Memory B cell (primary cell): ENCODE measurements at regions not wholly inside any gene's neighbourhood (a gene's known extent, or its start where the extent isn't known, plus 50 kb on each side); places are given as distances from the start of the nearest gene placed in this dataset.
"Not testable (repeated sequence)": the region's sequence is repeated elsewhere in the genome, so short reads cannot be mapped to it uniquely, and the experiment has no call there.

Experiments
- ATAC-seq: fragments of 150-1000 bp; cut with Tn5 transposase; 2 replicates; pipeline ENCODE4 v1.10.0; 2021; ENCODE audit warnings: low read depth, mild to moderate bottlenecking, moderate library complexity
- DNase-seq, 2 donors: peaks; one replicate each; pipeline ENCODE4 v3.0.0; 2022; ENCODE audit warnings: low spot score in 2 of 2
- H3K27ac Mint-ChIP-seq: one replicate; pipeline ENCODE4 v1.8.0; 2022; ENCODE audit warnings: mild to moderate bottlenecking, moderate library complexity, mixed read lengths
- H3K27me3 Mint-ChIP-seq: one replicate; pipeline ENCODE4 v1.8.0; 2022; ENCODE audit warnings: mixed read lengths
- H3K36me3 Mint-ChIP-seq: one replicate; pipeline ENCODE4 v1.8.0; 2022; ENCODE audit warnings: mild to moderate bottlenecking, mixed read lengths
- H3K4me1 Mint-ChIP-seq: one replicate; pipeline ENCODE4 v1.8.0; 2022; ENCODE audit warnings: mixed read lengths
- H3K4me3 Mint-ChIP-seq: one replicate; pipeline ENCODE4 v1.8.0; 2022; ENCODE audit warnings: mild to moderate bottlenecking, moderate library complexity, mixed read lengths
- H3K9me3 Mint-ChIP-seq: one replicate; pipeline ENCODE4 v1.8.0; 2022; ENCODE audit warnings: mixed read lengths

GRCh38 chr10:46169736-46170135 lies 117.1 kb upstream of the ANTXRL start:
- H3K9me3 Mint-ChIP-seq: no peaks in the 10 kb centered on the region
- ATAC-seq (no peak), DNase-seq (no peak)
- no peaks in the 10 kb centered on the region for H3K4me1 Mint-ChIP-seq
- H3K36me3 Mint-ChIP-seq: peaks cover 2% of the 10 kb centered on the region
- H3K4me3 Mint-ChIP-seq: no peak overlapping the region
- no peaks in the 10 kb centered on the region for H3K27me3 Mint-ChIP-seq
- H3K27ac Mint-ChIP-seq: no peak overlapping the region

- H3K4me1 Mint-ChIP-seq: no peaks in the 10 kb centered on the region
- H3K9me3 Mint-ChIP-seq: no peaks in the 10 kb centered on the region
- H3K36me3 Mint-ChIP-seq: peaks cover 2% of the 10 kb centered on the region
- DNase-seq: no peak
- no peak overlapping the region for H3K4me3 Mint-ChIP-seq
- ATAC-seq: no peak
- H3K27ac Mint-ChIP-seq: no peak overlapping the region
- H3K27me3 Mint-ChIP-seq: no peaks in the 10 kb centered on the region
Measured at GRCh38 chr10:46170789-46171188, 116.0 kb upstream of the ANTXRL start.

GRCh38 chr10:46171661-46172060 lies 115.1 kb upstream of the ANTXRL start:
- no peaks in the 10 kb centered on the region for H3K9me3 Mint-ChIP-seq
- ATAC-seq (no peak), DNase-seq (no peak)
- peaks cover 2% of the 10 kb centered on the region for H3K36me3 Mint-ChIP-seq
- H3K4me1 Mint-ChIP-seq: no peaks in the 10 kb centered on the region
- H3K4me3 Mint-ChIP-seq: no peak overlapping the region
- no peak overlapping the region for H3K27ac Mint-ChIP-seq
- no peaks in the 10 kb centered on the region for H3K27me3 Mint-ChIP-seq

- Mint-ChIP-seq H3K27me3 (no peaks in the 10 kb centered on the region), H3K27ac (no peak overlapping the region), H3K36me3 (peaks cover 2% of the 10 kb centered on the region), H3K4me1 (no peaks in the 10 kb centered on the region), H3K9me3 (no peaks in the 10 kb centered on the region), H3K4me3 (no peak overlapping the region)
- DNase-seq (no peak), ATAC-seq (no peak)
Measured at GRCh38 chr10:46175296-46175695, 111.5 kb upstream of the ANTXRL start.

- Mint-ChIP-seq H3K27me3 (no peaks in the 10 kb centered on the region), H3K36me3 (no peaks in the 10 kb centered on the region), H3K27ac (no peak overlapping the region), H3K4me1 (no peaks in the 10 kb centered on the region), H3K4me3 (no peak overlapping the region), H3K9me3 (no peaks in the 10 kb centered on the region)
- no peak for ATAC-seq
- no peak for DNase-seq
Measured at GRCh38 chr10:46175831-46176230, 111.0 kb upstream of the ANTXRL start.

- DNase-seq, H3K27ac Mint-ChIP-seq, H3K27me3 Mint-ChIP-seq, H3K36me3 Mint-ChIP-seq, ATAC-seq, H3K4me1 Mint-ChIP-seq, H3K4me3 Mint-ChIP-seq, H3K9me3 Mint-ChIP-seq: not testable (repeated sequence)
Measured at GRCh38 chr10:46187431-46187830, 99.4 kb upstream of the ANTXRL start.

GRCh38 chr10:46197050-46197449 lies 89.7 kb upstream of the ANTXRL start:
- H3K36me3 Mint-ChIP-seq: no peaks in the 10 kb centered on the region
- H3K27ac Mint-ChIP-seq: no peak overlapping the region
- H3K27me3 Mint-ChIP-seq: no peaks in the 10 kb centered on the region
- H3K4me3 Mint-ChIP-seq: no peak overlapping the region
- DNase-seq (no peak), ATAC-seq (no peak)
- H3K9me3 Mint-ChIP-seq: no peaks in the 10 kb centered on the region
- H3K4me1 Mint-ChIP-seq: no peaks in the 10 kb centered on the region

- H3K27ac Mint-ChIP-seq: no peak overlapping the region
Measured at GRCh38 chr10:46198516-46198915, 88.3 kb upstream of the ANTXRL start.

GRCh38 chr10:46202405-46202804 lies 84.4 kb upstream of the ANTXRL start:
- not testable (repeated sequence) for H3K27me3 Mint-ChIP-seq, ATAC-seq, H3K4me1 Mint-ChIP-seq, H3K9me3 Mint-ChIP-seq, H3K27ac Mint-ChIP-seq, DNase-seq, H3K4me3 Mint-ChIP-seq, H3K36me3 Mint-ChIP-seq

More at GRCh38 chr10:46198516-46198915, 88.3 kb upstream of the ANTXRL start:
- Mint-ChIP-seq H3K36me3 (no peaks in the 10 kb centered on the region), H3K9me3 (no peaks in the 10 kb centered on the region), H3K4me1 (no peaks in the 10 kb centered on the region), H3K4me3 (no peak overlapping the region), H3K27me3 (no peaks in the 10 kb centered on the region)
- DNase-seq (no peak), ATAC-seq (no peak)

- not testable (repeated sequence) for H3K27me3 Mint-ChIP-seq, H3K4me1 Mint-ChIP-seq, ATAC-seq, H3K36me3 Mint-ChIP-seq, H3K4me3 Mint-ChIP-seq, H3K9me3 Mint-ChIP-seq, DNase-seq, H3K27ac Mint-ChIP-seq
Measured at GRCh38 chr10:46204482-46205102, 82.2 kb upstream of the ANTXRL start.

GRCh38 chr10:46210427-46210826 lies 76.4 kb upstream of the ANTXRL start:
- H3K4me1 Mint-ChIP-seq, DNase-seq, H3K27ac Mint-ChIP-seq, H3K4me3 Mint-ChIP-seq, H3K9me3 Mint-ChIP-seq, ATAC-seq, H3K36me3 Mint-ChIP-seq, H3K27me3 Mint-ChIP-seq: not testable (repeated sequence)

- ATAC-seq: no peak
- Mint-ChIP-seq H3K27me3 (peaks cover 12% of the 10 kb centered on the region), H3K4me3 (no peak overlapping the region), H3K9me3 (no peaks in the 10 kb centered on the region), H3K36me3 (peaks cover 21% of the 10 kb centered on the region), H3K4me1 (peaks cover 6% of the 10 kb centered on the region), H3K27ac (no peak overlapping the region)
- DNase-seq: no peak
Measured at GRCh38 chr10:46215426-46215825, 71.4 kb upstream of the ANTXRL start.

GRCh38 chr10:46216003-46216634 lies 70.7 kb upstream of the ANTXRL start:
- no peak for DNase-seq
- H3K27me3 Mint-ChIP-seq: peaks cover 12% of the 10 kb centered on the region
- no peak overlapping the region for H3K27ac Mint-ChIP-seq
- H3K4me1 Mint-ChIP-seq: peaks cover 6% of the 10 kb centered on the region
- H3K36me3 Mint-ChIP-seq: peaks cover 21% of the 10 kb centered on the region
- no peak for ATAC-seq
- no peak overlapping the region for H3K4me3 Mint-ChIP-seq
- no peaks in the 10 kb centered on the region for H3K9me3 Mint-ChIP-seq

- ATAC-seq (no peak), DNase-seq (no peak)
- Mint-ChIP-seq H3K4me3 (no peak overlapping the region), H3K9me3 (no peaks in the 10 kb centered on the region), H3K27ac (no peak overlapping the region), H3K27me3 (peaks cover 12% of the 10 kb centered on the region), H3K36me3 (peaks cover 23% of the 10 kb centered on the region), H3K4me1 (peaks cover 6% of the 10 kb centered on the region)
Measured at GRCh38 chr10:46216836-46217751, 69.7 kb upstream of the ANTXRL start.
